ENCODE measurements at regions not wholly inside any gene's neighbourhood (a gene's known extent, or its start where the extent isn't known, plus 50 kb on each side); places are given as distances from the start of the nearest gene placed in this dataset.
"Not testable (repeated sequence)": the region's sequence is repeated elsewhere in the genome, so short reads cannot be mapped to it uniquely, and the experiment has no call there.

DNA sequence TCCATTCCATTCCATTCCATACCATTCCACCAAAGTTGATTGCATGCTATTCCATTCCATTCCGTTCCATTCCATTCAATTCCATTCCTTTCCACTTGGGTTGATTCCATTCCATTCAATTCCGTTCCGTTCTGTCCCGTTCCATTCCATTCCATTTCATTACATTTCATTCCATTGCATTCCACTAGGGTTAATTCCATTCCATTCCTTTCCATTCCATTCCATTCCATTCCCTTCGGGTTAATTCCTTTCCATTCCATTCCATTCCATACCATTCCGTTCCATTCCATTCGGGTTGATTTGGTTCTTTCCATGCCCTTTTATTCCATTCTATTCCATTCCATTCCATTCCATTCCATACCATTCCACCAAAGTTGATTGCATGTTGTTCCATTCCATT is 131.9 kb downstream of the CWH43 start:
- not testable (repeated sequence) for DNase-seq

GRCh38 chr4:49118379-49119212 is 132.5 kb downstream of the CWH43 start:
- not testable (repeated sequence) for DNase-seq

DNA sequence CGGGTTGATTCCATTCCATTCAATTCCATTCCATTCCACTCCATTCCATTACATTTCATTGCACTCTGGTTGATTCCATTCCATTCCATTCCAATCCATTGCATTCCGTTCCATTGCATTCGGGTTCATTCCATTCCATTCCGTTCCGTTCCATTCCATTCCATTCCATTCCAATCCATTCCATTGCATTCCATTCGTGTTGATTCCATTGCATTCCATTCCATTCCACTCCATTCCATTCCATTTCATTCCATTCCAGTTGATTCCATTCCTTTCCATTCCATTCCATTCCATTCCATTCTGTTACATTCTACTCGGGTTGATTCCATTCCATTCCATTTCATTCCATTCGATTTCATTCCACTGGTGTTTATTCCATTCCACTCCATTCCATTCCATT is 133.3 kb downstream of the CWH43 start:
- DNase-seq: not testable (repeated sequence)

GRCh38 chr4:49120042-49120779 is 134.1 kb downstream of the CWH43 start:
- not testable (repeated sequence) for DNase-seq

GRCh38 chr4:49120804-49121203 is 134.7 kb downstream of the CWH43 start:
- not testable (repeated sequence) for DNase-seq

DNA sequence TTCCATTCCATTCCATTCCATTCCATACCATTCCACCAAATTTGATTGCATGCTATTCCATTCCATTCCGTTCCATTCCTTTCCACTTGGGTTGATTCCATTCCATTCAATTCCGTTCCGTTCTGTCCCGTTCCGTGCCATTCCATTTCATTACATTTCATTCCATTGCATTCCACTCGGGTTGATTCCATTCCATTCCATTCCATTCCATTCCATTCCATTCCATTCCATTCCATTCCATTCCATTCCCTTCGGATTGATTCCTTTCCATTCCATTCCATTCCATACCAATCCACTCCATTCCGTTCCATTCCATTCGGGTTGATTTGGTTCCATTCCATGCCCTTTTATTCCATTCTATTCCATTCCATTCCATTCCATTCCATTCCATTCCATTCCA is 140.4 kb downstream of the CWH43 start:
- DNase-seq: not testable (repeated sequence)

DNA sequence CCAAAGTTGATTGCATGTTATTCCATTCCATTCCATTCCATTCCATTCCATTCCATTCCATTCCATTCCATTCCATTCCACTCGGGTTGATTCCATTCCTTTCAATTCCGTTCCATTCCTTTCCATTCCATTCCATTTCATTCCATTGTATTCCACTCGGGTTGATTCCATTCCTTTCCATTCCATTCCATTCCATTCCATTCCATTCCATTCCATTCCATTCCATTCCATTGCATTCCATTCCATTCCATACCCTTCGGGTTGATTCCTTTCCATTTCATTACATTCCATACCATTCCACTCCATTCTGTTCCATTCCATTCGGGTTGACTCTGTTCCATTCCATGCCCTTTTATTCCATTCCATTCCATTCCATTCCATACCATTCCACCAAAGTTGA is 140.8 kb downstream of the CWH43 start:
- not testable (repeated sequence) for DNase-seq

DNA sequence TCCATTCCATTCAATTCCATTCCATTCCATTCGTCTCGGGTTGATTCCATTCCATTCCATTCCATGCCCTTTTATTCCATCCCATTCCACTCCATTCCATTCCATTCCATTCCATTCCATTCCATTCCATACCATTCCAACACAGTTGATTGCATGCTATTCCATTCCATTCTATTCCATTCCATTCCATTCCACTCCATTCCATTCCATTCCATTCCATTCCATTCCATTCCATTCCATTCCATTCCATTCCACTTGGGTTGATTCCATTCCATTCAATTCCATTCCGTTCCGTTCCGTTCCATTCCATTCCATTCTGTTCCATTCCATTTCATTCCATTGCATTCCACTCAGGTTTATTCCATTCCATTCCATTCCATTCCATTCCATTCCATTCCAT is 143.3 kb downstream of the CWH43 start:
- DNase-seq: not testable (repeated sequence)

GRCh38 chr4:49129870-49130269 is 143.8 kb downstream of the CWH43 start:
- DNase-seq: not testable (repeated sequence)

DNA sequence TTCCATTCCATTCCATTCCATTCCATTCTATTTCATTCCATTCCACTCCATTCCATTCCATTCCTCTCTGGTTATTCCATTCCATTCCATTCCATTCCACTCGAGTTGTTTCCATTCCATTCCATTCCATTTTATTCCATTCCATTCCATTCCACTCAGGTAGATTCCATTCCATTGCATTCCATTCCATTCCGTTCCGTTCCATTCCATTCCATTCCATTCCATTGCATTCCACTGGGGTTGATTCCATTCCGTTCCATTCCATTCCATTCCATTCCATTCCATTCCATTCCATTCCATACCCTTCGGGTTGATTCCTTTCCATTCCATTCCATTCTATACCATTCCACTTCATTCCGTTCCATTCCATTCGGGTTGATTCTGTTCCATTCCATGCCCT is 144.6 kb downstream of the CWH43 start:
- DNase-seq: not testable (repeated sequence)

DNA sequence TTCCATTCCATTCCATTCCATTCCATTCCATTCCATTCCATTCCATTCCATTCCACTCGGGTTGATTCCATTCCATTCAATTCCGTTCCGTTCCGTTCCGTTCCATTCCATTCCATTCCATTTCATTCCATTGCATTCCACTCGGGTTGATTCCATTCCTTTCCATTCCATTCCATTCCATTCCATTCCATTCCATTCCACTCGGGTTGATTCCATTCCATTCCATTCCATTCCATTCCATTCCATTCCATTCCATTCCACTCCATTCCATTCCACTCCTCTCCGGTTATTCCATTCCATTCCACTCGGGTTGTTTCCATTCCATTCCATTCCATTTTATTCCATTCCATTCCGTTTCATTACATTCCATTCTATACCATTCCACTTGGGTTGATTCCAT is 151.0 kb downstream of the CWH43 start:
- not testable (repeated sequence) for DNase-seq

DNA sequence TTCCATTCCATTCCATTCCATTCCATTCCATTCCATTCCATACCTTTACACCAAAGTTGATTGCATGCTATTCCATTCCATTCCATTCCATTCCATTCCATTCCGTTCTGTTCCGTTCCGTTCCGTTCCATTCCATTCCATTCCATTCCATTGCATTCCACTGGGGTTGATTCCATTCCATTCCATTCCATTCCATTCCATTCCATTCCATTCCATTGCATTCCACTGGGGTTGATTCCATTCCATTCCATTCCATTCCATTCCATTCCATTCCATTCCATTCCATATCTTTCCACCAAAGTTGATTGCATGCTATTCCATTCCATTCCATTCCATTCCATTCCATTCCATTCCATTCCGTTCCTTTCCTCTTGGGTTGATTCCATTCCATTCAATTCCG is 151.9 kb downstream of the CWH43 start:
- DNase-seq: not testable (repeated sequence)

- DNase-seq: not testable (repeated sequence)
Observed at GRCh38 chr4:49138818-49139217, 152.7 kb downstream of the CWH43 start.

DNA sequence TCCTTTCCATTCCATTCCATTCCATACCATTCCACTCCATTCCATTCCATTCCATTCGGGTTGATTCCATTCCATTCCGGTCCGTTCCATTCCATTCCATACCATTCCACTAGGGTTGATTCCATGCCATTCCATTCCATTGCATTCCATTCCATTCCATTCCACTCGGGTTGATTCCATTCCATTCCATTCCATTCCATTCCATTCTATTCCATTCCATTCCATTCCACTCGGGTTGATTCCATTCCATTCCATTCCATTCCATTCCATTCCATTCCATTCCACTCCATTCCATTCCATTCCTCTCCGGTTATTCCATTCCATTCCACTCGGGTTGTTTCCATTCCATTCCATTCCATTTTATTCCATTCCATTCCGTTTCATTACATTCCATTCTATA is 153.4 kb downstream of the CWH43 start:
- DNase-seq: not testable (repeated sequence)

- DNase-seq: peak in 1 of 2 donors; percentile 4
Observed at GRCh38 chr4:49140351-49140750, 154.3 kb downstream of the CWH43 start.

DNA sequence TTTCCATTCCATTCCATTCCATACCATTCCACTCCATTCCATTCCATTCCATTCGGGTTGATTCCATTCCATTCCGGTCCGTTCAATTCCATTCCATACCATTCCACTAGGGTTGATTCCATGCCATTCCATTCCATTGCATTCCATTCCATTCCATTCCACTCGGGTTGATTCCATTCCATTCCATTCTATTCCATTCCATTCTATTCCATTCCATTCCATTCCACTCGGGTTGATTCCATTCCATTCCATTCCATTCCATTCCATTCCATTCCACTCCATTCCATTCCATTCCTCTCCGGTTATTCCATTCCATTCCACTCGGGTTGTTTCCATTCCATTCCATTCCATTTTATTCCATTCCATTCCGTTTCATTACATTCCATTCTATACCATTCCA is 155.9 kb downstream of the CWH43 start:
- not testable (repeated sequence) for DNase-seq

DNA sequence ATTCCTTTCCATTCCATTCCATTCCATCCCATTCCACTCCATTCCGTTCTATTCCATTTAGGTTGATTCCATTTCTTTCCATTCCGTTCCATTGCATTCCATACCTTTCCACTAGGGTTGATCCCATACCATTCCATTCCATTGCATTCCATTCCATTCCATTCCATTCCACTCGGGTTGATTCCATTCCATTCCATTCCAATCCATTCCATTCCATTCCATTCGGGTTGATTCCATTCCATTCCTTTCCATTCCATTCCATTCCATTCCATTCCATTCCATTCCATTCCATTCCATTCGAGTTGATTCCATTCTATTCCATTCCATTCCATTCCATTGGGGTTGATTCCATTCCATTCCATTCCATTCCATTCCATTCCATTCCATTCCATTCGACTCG is 161.1 kb downstream of the CWH43 start:
- not testable (repeated sequence) for DNase-seq

DNA sequence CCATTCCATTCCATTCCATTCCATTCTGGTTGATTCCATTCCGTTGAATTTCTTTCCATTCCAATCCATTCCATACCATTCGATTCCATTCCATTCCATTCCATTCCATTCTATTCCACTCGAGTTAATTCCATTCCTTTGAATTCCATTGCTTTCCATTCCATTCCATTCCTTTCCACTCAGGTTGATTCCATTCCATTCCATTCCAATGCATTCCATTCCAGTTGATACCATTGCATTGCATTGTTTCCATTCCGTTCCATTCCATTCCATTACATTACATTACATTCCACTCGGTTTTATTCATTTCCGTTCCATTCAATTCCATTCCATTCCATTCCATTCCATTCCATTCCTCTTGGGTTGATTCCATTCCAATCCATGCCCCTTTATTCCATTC is 161.5 kb downstream of the CWH43 start:
- DNase-seq: not testable (repeated sequence)

GRCh38 chr4:49149006-49149975 is 163.2 kb downstream of the CWH43 start:
- DNase-seq: not testable (repeated sequence)

- DNase-seq: not testable (repeated sequence)
Observed at GRCh38 chr4:49150351-49151083, 164.4 kb downstream of the CWH43 start.

- not testable (repeated sequence) for DNase-seq
Observed at GRCh38 chr4:49153011-49153410, 166.9 kb downstream of the CWH43 start.
